GM10266 (cell line): ENCODE measurements at regions not wholly inside any gene's neighbourhood (a gene's known extent, or its start where the extent isn't known, plus 50 kb on each side); places are given as distances from the start of the nearest gene placed in this dataset.

Experiments used
- DNase-seq: peaks from one replicate; pipeline ENCODE4 v3.0.0; 2012; ENCODE audit errors: extremely low spot score
- CTCF ChIP-seq: IDR thresholded peaks from 2 replicates; pipeline ENCODE4 v1.5.1; 2012; ENCODE audit warnings: mild to moderate bottlenecking, low read depth; ENCODE audit not compliant: control insufficient read depth, insufficient read depth; ENCODE audit errors: missing control alignments

- TF ChIP-seq CTCF: no peak
- DNase-seq: no peak
Measured at GRCh38 chr3:112736386-112736785, 95.4 kb upstream of the CCDC80 start.

GRCh38 chr3:112735926-112736325 is 95.0 kb upstream of the CCDC80 start:
- TF ChIP-seq CTCF: no peak
- DNase-seq: no peak

- DNase-seq: peak; percentile 50
- TF ChIP-seq CTCF: peak; percentile 68
Measured at GRCh38 chr3:112734736-112735350, 93.9 kb upstream of the CCDC80 start.

- TF ChIP-seq CTCF: no peak
- no peak for DNase-seq
Measured at GRCh38 chr3:112734171-112734570, 93.2 kb upstream of the CCDC80 start.

GRCh38 chr3:112730210-112730609 is 89.3 kb upstream of the CCDC80 start:
- no peak for DNase-seq
- peak; percentile 14 for TF ChIP-seq CTCF

- no peak for DNase-seq
Measured at GRCh38 chr3:112721231-112721630, 80.3 kb upstream of the CCDC80 start.

More at GRCh38 chr3:112721231-112721630, 80.3 kb upstream of the CCDC80 start:
- no peak for TF ChIP-seq CTCF
